Prostate gland (tissue), 2 donors: ENCODE measurements at regions not wholly inside any gene's neighbourhood (a gene's known extent, or its start where the extent isn't known, plus 50 kb on each side); places are given as distances from the start of the nearest gene placed in this dataset.

ENCODE experiments used
- CTCF ChIP-seq, 4 experiments: fragments of 200-600 bp in 2 of 4; fragments of 450-650 bp in 2 of 4; sonication (generic) in 2 of 4; IDR thresholded peaks; 1 replicate in 3 of 4; 2 replicates in 1 of 4; pipeline ENCODE4 v1.5.1; 2016 to 2019; ENCODE audit warnings: antibody characterized with exemption in 4 of 4, mild to moderate bottlenecking in 2 of 4, moderate library complexity in 2 of 4
- POLR2AphosphoS5 ChIP-seq: sonication (generic); formaldehyde crosslinking; IDR thresholded peaks from one replicate; pipeline ENCODE4 v1.6.1; 2017; ENCODE audit warnings: antibody characterized with exemption

- no peak for TF ChIP-seq CTCF (IDR thresholded peaks at IDR 0.05)
- TF ChIP-seq POLR2AphosphoS5, result no peak
These were observed 419.3 kb upstream of the FAT3 start for GRCh38 chr11:91805293-91805692.
